ENCODE measurements at regions not wholly inside any gene's neighbourhood (a gene's known extent, or its start where the extent isn't known, plus 50 kb on each side); places are given as distances from the start of the nearest gene placed in this dataset.

GRCh38 chr5:130568791-130569190, 596.3 kb downstream of the HINT1 start:
- TF ChIP-seq EZH2phosphoT487 (IDR thresholded peaks at IDR 0.05; ENCODE audit: borderline replicate concordance) (no peak), POLR2A (IDR thresholded peaks at IDR 0.05; ENCODE audit: borderline replicate concordance, extremely low read depth, insufficient read depth, insufficient read length) (no peak)

Data from HCT116 (cell line).